SU-DHL-6 (cell line): ENCODE measurements at regions not wholly inside any gene's neighbourhood (a gene's known extent, or its start where the extent isn't known, plus 50 kb on each side); places are given as distances from the start of the nearest gene placed in this dataset.

Experiments
- H2AFZ ChIP-seq: fragments of 200-600 bp; sonication (generic); 2 replicates; pipeline ENCODE4 v1.6.1; 2014; ENCODE audit warnings: low read depth, mild to moderate bottlenecking, moderate library complexity, mixed read lengths, antibody characterized with exemption, low read length; ENCODE audit not compliant: severe bottlenecking
- H3F3A ChIP-seq: fragments of 200-600 bp; shearing (Covaris generic); 2 replicates; pipeline ENCODE4 v1.6.0; 2016; ENCODE audit warnings: antibody characterized with exemption, mild to moderate bottlenecking; ENCODE audit not compliant: insufficient read depth
- H3K27ac ChIP-seq: fragments of 200-600 bp; sonication (generic); 2 replicates; pipeline ENCODE4 v1.5.1; 2016; ENCODE audit warnings: low read depth, mild to moderate bottlenecking, low read length, moderate library complexity, mixed read lengths
- H3K27me3 ChIP-seq: fragments of 200-600 bp; sonication (generic), shearing (Covaris generic); 2 replicates; pipeline ENCODE4 v1.6.0; 2014; ENCODE audit warnings: mild to moderate bottlenecking, low read length
- H3K36me3 ChIP-seq: fragments of 200-600 bp; sonication (generic); 2 replicates; pipeline ENCODE4 v1.6.1; 2014; ENCODE audit warnings: mild to moderate bottlenecking, low read length, mixed read lengths
- H3K4me2 ChIP-seq: fragments of 300-600, 200-600 bp; shearing (Covaris generic), sonication (generic); 2 replicates; pipeline ENCODE4 v1.6.0; 2014; ENCODE audit warnings: low read length, low read depth, mild to moderate bottlenecking; ENCODE audit not compliant: poor library complexity, severe bottlenecking
- H3K4me3 ChIP-seq: fragments of 200-600 bp; sonication (generic); 2 replicates; pipeline ENCODE4 v1.5.1; 2014; ENCODE audit warnings: antibody characterized with exemption, low read length, mild to moderate bottlenecking, mixed read lengths; ENCODE audit not compliant: insufficient read depth, poor library complexity, severe bottlenecking
- H3K79me2 ChIP-seq: fragments of 200-600 bp; sonication (generic); 2 replicates; pipeline ENCODE4 v1.6.1; 2014; ENCODE audit warnings: mild to moderate bottlenecking, low read length, moderate library complexity; ENCODE audit not compliant: insufficient read depth
- H3K9ac ChIP-seq: fragments of 200-600 bp; sonication (generic); 2 replicates; pipeline ENCODE4 v1.7.0; 2014; ENCODE audit warnings: mild to moderate bottlenecking, low read length
- H3K9me2 ChIP-seq: fragments of 200-600 bp; sonication (generic); replicated peaks from 2 replicates; pipeline ENCODE4 v1.6.1; 2014; ENCODE audit warnings: low read length; ENCODE audit not compliant: insufficient read depth
- H3K9me3 ChIP-seq: fragments of 200-600 bp; sonication (generic); 2 replicates; pipeline ENCODE4 v1.6.1; 2014; ENCODE audit warnings: low read length, mixed read lengths; ENCODE audit not compliant: insufficient read depth
- H4K20me1 ChIP-seq: fragments of 200-600 bp; sonication (generic); 2 replicates; pipeline ENCODE4 v1.6.1; 2014; ENCODE audit warnings: low read depth, mild to moderate bottlenecking, antibody characterized with exemption, low read length, moderate library complexity, mixed read lengths
- EZH2phosphoT487 ChIP-seq: fragments of 200-600 bp; sonication (generic), shearing (Covaris generic); conservative IDR thresholded peaks from 2 replicates; pipeline ENCODE4 v1.6.1; 2018; ENCODE audit warnings: mild to moderate bottlenecking, antibody characterized with exemption, low read length, moderate library complexity, mixed read lengths
- TF ChIP-seq, protein P1 (sequence below): fragments of 200-600 bp; sonication (generic); IDR thresholded peaks from one replicate; pipeline ENCODE4 v1.5.1; 2017; ENCODE audit warnings: antibody characterized with exemption, mild to moderate bottlenecking, low read length, moderate library complexity; ENCODE audit not compliant: insufficient read depth, poor library complexity, severe bottlenecking

DNA sequence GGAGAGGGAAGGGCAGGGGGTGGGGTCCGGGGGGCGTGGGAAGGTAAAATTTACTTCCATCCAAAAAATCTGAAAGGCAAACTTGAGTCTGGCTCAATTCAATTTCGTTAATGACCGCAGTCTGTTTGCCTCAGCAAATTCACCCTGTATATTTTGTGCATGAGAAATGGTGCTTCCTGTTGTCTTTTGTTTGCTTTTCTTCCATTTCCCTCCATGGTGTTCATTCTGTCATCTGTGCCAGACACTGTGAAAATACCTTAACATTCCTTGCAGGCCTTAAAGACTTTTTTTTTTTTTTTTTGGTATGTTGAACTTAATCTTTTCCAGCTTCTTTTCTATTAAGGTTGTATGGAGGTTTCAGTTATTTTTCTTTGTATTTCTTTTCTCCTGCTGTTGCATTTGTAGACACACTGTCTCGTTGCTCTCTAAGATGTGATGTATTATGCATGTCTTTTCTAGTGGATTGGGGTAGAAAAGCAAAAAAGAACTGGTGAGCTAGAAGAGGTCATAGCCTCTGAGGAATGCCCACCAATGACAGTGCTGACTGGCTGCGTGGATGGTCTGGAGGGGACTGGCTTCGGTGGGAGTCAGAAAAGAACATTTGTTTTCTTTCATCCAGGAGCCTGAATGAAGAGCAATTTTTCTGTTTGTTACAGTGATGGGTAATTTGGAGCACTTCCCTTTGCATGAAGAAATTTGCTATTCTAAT is 585.0 kb upstream of the MAP3K7 start:
- Histone ChIP-seq H2AFZ (no peak overlapping the region), H3K4me2 (no peak overlapping the region), H3K27me3 (no peaks in the 10 kb centered on the region), H3K9ac (no peak overlapping the region), H3K9me2 (no peaks in the 10 kb centered on the region), H4K20me1 (no peaks in the 10 kb centered on the region), H3K4me3 (no peak overlapping the region), H3F3A (no peaks in the 10 kb centered on the region), H3K9me3 (no peaks in the 10 kb centered on the region), H3K36me3 (no peaks in the 10 kb centered on the region), H3K79me2 (no peaks in the 10 kb centered on the region), H3K27ac (no peak overlapping the region)
- TF ChIP-seq EZH2phosphoT487: no peak
- TF ChIP-seq, protein P1, sequence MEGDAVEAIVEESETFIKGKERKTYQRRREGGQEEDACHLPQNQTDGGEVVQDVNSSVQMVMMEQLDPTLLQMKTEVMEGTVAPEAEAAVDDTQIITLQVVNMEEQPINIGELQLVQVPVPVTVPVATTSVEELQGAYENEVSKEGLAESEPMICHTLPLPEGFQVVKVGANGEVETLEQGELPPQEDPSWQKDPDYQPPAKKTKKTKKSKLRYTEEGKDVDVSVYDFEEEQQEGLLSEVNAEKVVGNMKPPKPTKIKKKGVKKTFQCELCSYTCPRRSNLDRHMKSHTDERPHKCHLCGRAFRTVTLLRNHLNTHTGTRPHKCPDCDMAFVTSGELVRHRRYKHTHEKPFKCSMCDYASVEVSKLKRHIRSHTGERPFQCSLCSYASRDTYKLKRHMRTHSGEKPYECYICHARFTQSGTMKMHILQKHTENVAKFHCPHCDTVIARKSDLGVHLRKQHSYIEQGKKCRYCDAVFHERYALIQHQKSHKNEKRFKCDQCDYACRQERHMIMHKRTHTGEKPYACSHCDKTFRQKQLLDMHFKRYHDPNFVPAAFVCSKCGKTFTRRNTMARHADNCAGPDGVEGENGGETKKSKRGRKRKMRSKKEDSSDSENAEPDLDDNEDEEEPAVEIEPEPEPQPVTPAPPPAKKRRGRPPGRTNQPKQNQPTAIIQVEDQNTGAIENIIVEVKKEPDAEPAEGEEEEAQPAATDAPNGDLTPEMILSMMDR: no peak

DNA sequence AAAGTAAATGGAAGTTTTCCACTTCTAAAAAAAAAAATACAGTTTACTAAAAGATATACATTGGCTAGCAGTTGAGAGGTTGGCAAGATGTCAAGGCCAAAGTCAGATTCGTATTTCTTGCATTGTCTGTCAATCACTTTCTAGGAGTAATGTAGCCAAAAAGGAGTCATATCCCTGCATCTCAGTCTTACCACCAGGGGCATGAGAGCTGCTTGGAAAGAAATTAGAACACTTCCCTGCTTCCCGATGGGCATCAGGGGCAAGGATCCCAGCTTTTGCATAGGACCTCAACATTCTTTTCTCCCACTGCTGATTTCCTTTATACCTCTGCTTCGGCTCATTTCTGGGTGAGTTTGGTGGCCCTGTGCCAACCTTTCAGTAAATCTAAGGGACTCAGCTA is 581.0 kb upstream of the MAP3K7 start:
- Histone ChIP-seq H3K4me2 (no peak overlapping the region), H3K4me3 (no peak overlapping the region), H2AFZ (no peak overlapping the region), H3K27me3 (no peaks in the 10 kb centered on the region; the same call in 1 of the 2 replicates), H3K9ac (no peak overlapping the region), H3K9me3 (no peaks in the 10 kb centered on the region), H3K9me2 (no peaks in the 10 kb centered on the region), H3F3A (no peaks in the 10 kb centered on the region; the same call in 1 of the 2 replicates), H4K20me1 (no peaks in the 10 kb centered on the region), H3K27ac (no peak overlapping the region), H3K36me3 (no peaks in the 10 kb centered on the region), H3K79me2 (no peaks in the 10 kb centered on the region)
- TF ChIP-seq, protein P1: no peak
- TF ChIP-seq EZH2phosphoT487: no peak

DNA sequence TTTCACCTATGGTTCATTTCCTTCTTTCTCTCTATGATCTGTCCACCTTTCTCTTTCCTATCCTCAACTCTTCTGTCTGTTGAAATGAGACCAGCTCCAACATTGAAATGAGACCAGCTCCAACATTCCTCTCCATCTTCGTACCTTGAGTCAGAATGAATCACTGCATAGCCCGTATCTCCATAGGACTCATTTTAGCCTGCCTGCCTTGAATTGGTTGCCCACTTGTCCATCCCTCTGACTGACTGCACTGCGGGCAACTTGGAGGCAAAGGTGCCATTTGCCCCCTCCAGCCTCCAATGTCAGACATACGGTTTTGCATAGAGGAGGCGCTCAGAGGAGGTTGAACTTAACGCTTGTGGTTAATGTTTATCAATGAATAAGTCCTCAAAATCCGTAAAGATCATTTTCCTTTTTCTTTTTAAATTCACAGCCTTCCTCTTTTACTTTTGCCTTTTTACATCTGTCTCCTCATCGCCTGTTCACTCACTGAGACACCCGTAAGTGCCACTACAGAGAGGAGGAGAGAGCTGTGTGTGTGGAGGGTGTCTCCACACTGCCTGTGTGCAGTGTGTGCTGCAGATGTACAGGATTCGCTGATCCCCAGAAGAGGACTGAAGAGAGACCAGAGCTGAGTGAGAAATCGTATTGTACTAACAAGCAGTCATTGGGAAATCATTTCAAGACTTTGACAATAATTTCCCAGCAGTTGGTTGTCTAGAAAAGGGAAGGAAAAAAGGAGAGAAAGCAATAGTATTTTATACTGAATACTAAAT is 579.6 kb upstream of the MAP3K7 start:
- Histone ChIP-seq H3K27ac (no peak overlapping the region), H3F3A (no peaks in the 10 kb centered on the region; the same call in 1 of the 2 replicates), H3K4me2 (no peak overlapping the region), H4K20me1 (no peaks in the 10 kb centered on the region), H2AFZ (no peak overlapping the region), H3K79me2 (no peaks in the 10 kb centered on the region), H3K27me3 (no peaks in the 10 kb centered on the region; the same call in 1 of the 2 replicates), H3K9me3 (no peaks in the 10 kb centered on the region), H3K9ac (no peak overlapping the region), H3K36me3 (no peaks in the 10 kb centered on the region), H3K4me3 (no peak overlapping the region), H3K9me2 (no peaks in the 10 kb centered on the region)
- TF ChIP-seq, protein P1: no peak
- no peak for TF ChIP-seq EZH2phosphoT487
